ENCODE measurements at regions not wholly inside any gene's neighbourhood (a gene's known extent, or its start where the extent isn't known, plus 50 kb on each side); places are given as distances from the start of the nearest gene placed in this dataset.

GRCh38 chr17:11081342-11081741 lies 159.7 kb upstream of the SHISA6 start:
- H4K20me1 ChIP-seq (ENCODE audit: insufficient read depth, low read length): no peaks in the 10 kb centered on the region
- no TSS peak for BruUV-seq (replicated peaks)
- H3K27ac ChIP-seq (ENCODE audit: low read depth, low read length, poor library complexity, severe bottlenecking): no peak overlapping the region
- no peak overlapping the region for H3K4me2 ChIP-seq (ENCODE audit: low read length)
- no peaks in the 10 kb centered on the region for H3K4me1 ChIP-seq (ENCODE audit: insufficient read depth, low read length, poor library complexity, severe bottlenecking)
- H3K79me2 ChIP-seq (ENCODE audit: insufficient read depth, low read depth, low read length): no peaks in the 10 kb centered on the region
- no peak for DNase-seq (ENCODE audit: low spot score)
- CTCF ChIA-PET (ENCODE audit: unreplicated experiment): no interaction called here
- no peaks in the 10 kb centered on the region for H3K36me3 ChIP-seq (ENCODE audit: insufficient read depth, low read length)
- TF ChIP-seq CTCF (conservative IDR thresholded peaks at IDR 0.05; ENCODE audit: low read length) (no peak), EZH2phosphoT487 (IDR thresholded peaks at IDR 0.05; ENCODE audit: borderline replicate concordance, low read depth, low read length) (no peak)
- H2AFZ ChIP-seq (ENCODE audit: low read length): no peak overlapping the region
- no peaks in the 10 kb centered on the region for H3K9me2 ChIP-seq (ENCODE audit: insufficient read depth, low read length)
- no peak overlapping the region for H3K4me3 ChIP-seq (ENCODE audit: low read depth, low read length, poor library complexity, severe bottlenecking)
- intact Hi-C loops (cut with micrococcal nuclease; ENCODE audit: unreplicated experiment): no loop called here
- no peaks in the 10 kb centered on the region for H3K9me3 ChIP-seq (ENCODE audit: low read length)
- POLR2A ChIA-PET: no interaction called here

GRCh38 chr17:11077673-11078072 lies 163.3 kb upstream of the SHISA6 start:
- ChIA-PET POLR2A (no interaction called here), CTCF (ENCODE audit: unreplicated experiment) (no interaction called here)
- DNase-seq (ENCODE audit: low spot score): no peak
- no peaks in the 10 kb centered on the region for H3K4me1 ChIP-seq (ENCODE audit: insufficient read depth, low read length, poor library complexity, severe bottlenecking)
- intact Hi-C loops (cut with micrococcal nuclease; ENCODE audit: unreplicated experiment): no loop called here
- H3K79me2 ChIP-seq (ENCODE audit: insufficient read depth, low read depth, low read length): no peaks in the 10 kb centered on the region
- no peak overlapping the region for H2AFZ ChIP-seq (ENCODE audit: low read length)
- no peaks in the 10 kb centered on the region for H4K20me1 ChIP-seq (ENCODE audit: insufficient read depth, low read length)
- H3K36me3 ChIP-seq (ENCODE audit: insufficient read depth, low read length): no peaks in the 10 kb centered on the region
- TF ChIP-seq EZH2phosphoT487 (IDR thresholded peaks at IDR 0.05; ENCODE audit: borderline replicate concordance, low read depth, low read length): no peak
- TF ChIP-seq CTCF (conservative IDR thresholded peaks at IDR 0.05; ENCODE audit: low read length): no peak
- H3K4me3 ChIP-seq (ENCODE audit: low read depth, low read length, poor library complexity, severe bottlenecking): no peak overlapping the region
- BruUV-seq (replicated peaks): no TSS peak
- H3K9me3 ChIP-seq (ENCODE audit: low read length): no peaks in the 10 kb centered on the region
- no peaks in the 10 kb centered on the region for H3K9me2 ChIP-seq (ENCODE audit: insufficient read depth, low read length)
- H3K27ac ChIP-seq (ENCODE audit: low read depth, low read length, poor library complexity, severe bottlenecking): no peak overlapping the region
- no peak overlapping the region for H3K4me2 ChIP-seq (ENCODE audit: low read length)

- H3K4me3 ChIP-seq (ENCODE audit: low read depth, low read length, poor library complexity, severe bottlenecking): no peak overlapping the region
- no peaks in the 10 kb centered on the region for H3K36me3 ChIP-seq (ENCODE audit: insufficient read depth, low read length)
- H4K20me1 ChIP-seq (ENCODE audit: insufficient read depth, low read length): no peaks in the 10 kb centered on the region
- no peaks in the 10 kb centered on the region for H3K9me2 ChIP-seq (ENCODE audit: insufficient read depth, low read length)
- H3K4me1 ChIP-seq (ENCODE audit: insufficient read depth, low read length, poor library complexity, severe bottlenecking): no peaks in the 10 kb centered on the region
- H3K27ac ChIP-seq (ENCODE audit: low read depth, low read length, poor library complexity, severe bottlenecking): no peak overlapping the region
- POLR2A ChIA-PET: no interaction called here
- H2AFZ ChIP-seq (ENCODE audit: low read length): no peak overlapping the region
- no peaks in the 10 kb centered on the region for H3K79me2 ChIP-seq (ENCODE audit: insufficient read depth, low read depth, low read length)
- BruUV-seq (replicated peaks): no TSS peak
- no peak for DNase-seq (ENCODE audit: low spot score)
- no peaks in the 10 kb centered on the region for H3K9me3 ChIP-seq (ENCODE audit: low read length)
- intact Hi-C loops (cut with micrococcal nuclease; ENCODE audit: unreplicated experiment): no loop called here
- no peak overlapping the region for H3K4me2 ChIP-seq (ENCODE audit: low read length)
- CTCF ChIA-PET (ENCODE audit: unreplicated experiment): no interaction called here
- no peak for TF ChIP-seq EZH2phosphoT487 (IDR thresholded peaks at IDR 0.05; ENCODE audit: borderline replicate concordance, low read depth, low read length)
- TF ChIP-seq CTCF (conservative IDR thresholded peaks at IDR 0.05; ENCODE audit: low read length): no peak
Observed at GRCh38 chr17:11074451-11074850, 166.6 kb upstream of the SHISA6 start.
